Activated CD8-positive, alpha-beta T cell treated with anti-CD3 and anti-CD28 coated beads for 36 hours (primary cell): ENCODE measurements at regions not wholly inside any gene's neighbourhood (a gene's known extent, or its start where the extent isn't known, plus 50 kb on each side); places are given as distances from the start of the nearest gene placed in this dataset.

Experiments used
- ATAC-seq: fragments of 200-7000 bp; cut with Tn5 transposase; one replicate; pipeline ENCODE4 v1.10.0; 2021; ENCODE audit warnings: mild to moderate bottlenecking, moderate library complexity
- CTCF ChIA-PET: fragments of 350-600 bp; sonication (Branson Sonifier 250); formaldehyde crosslinking; loops from one replicate; lab custom pipeline; 2021; ENCODE audit warnings: antibody characterized with exemption; lab: Charles Lee
- POLR2A ChIA-PET: fragments of 350-600 bp; sonication (Branson Sonifier 250); formaldehyde crosslinking; loops from one replicate; lab custom pipeline; 2021; ENCODE audit warnings: antibody characterized with exemption; lab: Charles Lee
- DNase-seq: peaks from one replicate; pipeline ENCODE4 v3.0.0-alpha.2; 2020
- H3K27ac Mint-ChIP-seq: one replicate; pipeline ENCODE4 v1.8.0; 2021; ENCODE audit warnings: mild to moderate bottlenecking, mixed read lengths
- H3K27me3 Mint-ChIP-seq: one replicate; pipeline ENCODE4 v1.8.0; 2021; ENCODE audit warnings: mixed read lengths
- H3K36me3 Mint-ChIP-seq: one replicate; pipeline ENCODE4 v1.8.0; 2021; ENCODE audit warnings: low read depth, mixed read lengths
- H3K4me1 Mint-ChIP-seq: one replicate; pipeline ENCODE4 v1.8.0; 2021; ENCODE audit warnings: low read depth, mixed read lengths
- H3K4me3 Mint-ChIP-seq: one replicate; pipeline ENCODE4 v1.8.0; 2021; ENCODE audit warnings: mild to moderate bottlenecking, moderate library complexity, mixed read lengths
- H3K9me3 Mint-ChIP-seq: one replicate; pipeline ENCODE4 v1.8.0; 2021; ENCODE audit warnings: mixed read lengths
- CTCF ChIP-seq: fragments of 200-600 bp; IDR thresholded peaks from one replicate; pipeline ENCODE4 v1.8.0; 2022; ENCODE audit warnings: antibody characterized with exemption, mild to moderate bottlenecking
- intact Hi-C: fragments of 100-400 bp; cut with micrococcal nuclease; formaldehyde crosslinking; loops from one replicate; pipeline ENCODE4 v1.10.0; 2022

GRCh38 chr20:52724541-52724940, 247.6 kb upstream of the TSHZ2 start:
- no peak for TF ChIP-seq CTCF
- POLR2A ChIA-PET = no interaction called here
- ATAC-seq = no peak
- no peaks in the 10 kb centered on the region for H3K4me1 Mint-ChIP-seq
- CTCF ChIA-PET = no interaction called here
- DNase-seq = no peak
- H3K36me3 Mint-ChIP-seq = no peaks in the 10 kb centered on the region
- no peak overlapping the region for H3K4me3 Mint-ChIP-seq
- H3K27me3 Mint-ChIP-seq = peaks cover 5% of the 10 kb centered on the region
- intact Hi-C loops = no loop called here
- no peak overlapping the region for H3K27ac Mint-ChIP-seq
- H3K9me3 Mint-ChIP-seq = peaks cover 3% of the 10 kb centered on the region

- TF ChIP-seq CTCF = no peak
- ATAC-seq (no peak), DNase-seq (no peak)
- no peaks in the 10 kb centered on the region for H3K36me3 Mint-ChIP-seq
- H3K9me3 Mint-ChIP-seq = no peaks in the 10 kb centered on the region
- H3K27ac Mint-ChIP-seq = no peak overlapping the region
- CTCF ChIA-PET = no interaction called here
- POLR2A ChIA-PET = no interaction called here
- intact Hi-C loops = no loop called here
- no peaks in the 10 kb centered on the region for H3K4me1 Mint-ChIP-seq
- no peak overlapping the region for H3K4me3 Mint-ChIP-seq
- peaks cover 3% of the 10 kb centered on the region for H3K27me3 Mint-ChIP-seq
Observed at GRCh38 chr20:52722926-52723688, 249.1 kb upstream of the TSHZ2 start.

GRCh38 chr20:52708137-52708536, 264.0 kb upstream of the TSHZ2 start:
- Mint-ChIP-seq H3K9me3 (no peaks in the 10 kb centered on the region), H3K4me1 (no peaks in the 10 kb centered on the region), H3K4me3 (no peak overlapping the region), H3K36me3 (no peaks in the 10 kb centered on the region), H3K27me3 (peaks cover 2% of the 10 kb centered on the region), H3K27ac (no peak overlapping the region)
- ATAC-seq = no peak
- no peak for TF ChIP-seq CTCF
- DNase-seq = no peak
- ChIA-PET CTCF (no interaction called here), POLR2A (no interaction called here)
- intact Hi-C loops = no loop called here

GRCh38 chr20:52704553-52704952, 267.6 kb upstream of the TSHZ2 start:
- Mint-ChIP-seq H3K36me3 (no peaks in the 10 kb centered on the region), H3K9me3 (no peaks in the 10 kb centered on the region), H3K27me3 (peaks cover 4% of the 10 kb centered on the region), H3K27ac (no peak overlapping the region), H3K4me3 (no peak overlapping the region), H3K4me1 (no peaks in the 10 kb centered on the region)
- POLR2A ChIA-PET = no interaction called here
- DNase-seq (no peak), ATAC-seq (no peak)
- intact Hi-C loops = no loop called here
- CTCF ChIA-PET = no interaction called here
- TF ChIP-seq CTCF = no peak

- no peak for ATAC-seq
- Mint-ChIP-seq H3K36me3 (no peaks in the 10 kb centered on the region), H3K9me3 (peaks cover 3% of the 10 kb centered on the region), H3K27me3 (peaks cover 6% of the 10 kb centered on the region), H3K27ac (no peak overlapping the region), H3K4me1 (no peaks in the 10 kb centered on the region), H3K4me3 (no peak overlapping the region)
- ChIA-PET POLR2A (no interaction called here), CTCF (no interaction called here)
- no peak for DNase-seq
- TF ChIP-seq CTCF = no peak
- intact Hi-C loops = no loop called here
Observed at GRCh38 chr20:52688345-52688744, 283.8 kb upstream of the TSHZ2 start.
